Transverse colon (tissue), 4 donors: ENCODE measurements at regions not wholly inside any gene's neighbourhood (a gene's known extent, or its start where the extent isn't known, plus 50 kb on each side); places are given as distances from the start of the nearest gene placed in this dataset.

ENCODE experiments used
- CTCF ChIP-seq, 5 experiments: fragments of 200-600 bp in 3 of 5; fragments of 450-650 bp in 2 of 5; sonication (generic) in 3 of 5; IDR thresholded peaks; 1 replicate in 2 of 5; 2 replicates in 3 of 5; pipeline ENCODE4 v1.5.1; 2016 to 2017; ENCODE audit warnings: antibody characterized with exemption in 5 of 5, inconsistent platforms in 3 of 5, mild to moderate bottlenecking in 2 of 5, moderate library complexity in 1 of 5
- POLR2A ChIP-seq: fragments of 450-650 bp; IDR thresholded peaks from one replicate; pipeline ENCODE4 v1.6.1; 2016; ENCODE audit warnings: antibody characterized with exemption, mild to moderate bottlenecking, moderate library complexity
- POLR2AphosphoS5 ChIP-seq, 3 donors: sonication (generic); formaldehyde crosslinking; IDR thresholded peaks; one replicate each; pipeline ENCODE4 v1.6.1; 2016; ENCODE audit warnings: antibody characterized with exemption in 3 of 3

- TF ChIP-seq POLR2A (no peak), CTCF (IDR thresholded peaks at IDR 0.05) (no peak), POLR2AphosphoS5 (IDR thresholded peaks at IDR 0.05) (no peak)
These were observed 69.4 kb upstream of the HECTD2 start for GRCh38 chr10:91340613-91341362.
